ENCODE measurements at regions not wholly inside any gene's neighbourhood (a gene's known extent, or its start where the extent isn't known, plus 50 kb on each side); places are given as distances from the start of the nearest gene placed in this dataset.

GRCh38 chr9:115404311-115404710, 286.4 kb upstream of the TNC start:
- Histone ChIP-seq H3K9me3 (ENCODE audit: insufficient read depth, low read length) (no peaks in the 10 kb centered on the region), H3K4me3 (ENCODE audit: insufficient read depth, low read length, poor library complexity, severe bottlenecking) (no peak overlapping the region), H3F3A (ENCODE audit: insufficient read depth) (no peaks in the 10 kb centered on the region), H3K36me3 (ENCODE audit: low read length) (no peaks in the 10 kb centered on the region), H2AFZ (ENCODE audit: low read depth, low read length, severe bottlenecking) (no peak overlapping the region), H3K9ac (ENCODE audit: low read length) (no peak overlapping the region), H4K20me1 (ENCODE audit: low read depth, low read length) (no peaks in the 10 kb centered on the region), H3K4me2 (ENCODE audit: low read depth, low read length, poor library complexity, severe bottlenecking) (no peak overlapping the region), H3K9me2 (replicated peaks; ENCODE audit: insufficient read depth, low read length) (no peaks in the 10 kb centered on the region), H3K27me3 (ENCODE audit: low read length) (no peaks in the 10 kb centered on the region), H3K27ac (ENCODE audit: low read depth, low read length) (no peak overlapping the region), H3K79me2 (ENCODE audit: insufficient read depth, low read length) (no peaks in the 10 kb centered on the region)
- TF ChIP-seq CTCF (IDR thresholded peaks at IDR 0.05; ENCODE audit: insufficient read depth, low read length, poor library complexity, severe bottlenecking) (no peak), EZH2phosphoT487 (conservative IDR thresholded peaks at IDR 0.05; ENCODE audit: low read length) (no peak)

- Histone ChIP-seq H3K36me3 (ENCODE audit: low read length) (no peaks in the 10 kb centered on the region), H3K4me2 (ENCODE audit: low read depth, low read length, poor library complexity, severe bottlenecking) (no peak overlapping the region), H3K79me2 (ENCODE audit: insufficient read depth, low read length) (no peaks in the 10 kb centered on the region), H3K27me3 (ENCODE audit: low read length) (no peaks in the 10 kb centered on the region), H3K4me3 (ENCODE audit: insufficient read depth, low read length, poor library complexity, severe bottlenecking) (no peak overlapping the region), H2AFZ (ENCODE audit: low read depth, low read length, severe bottlenecking) (no peak overlapping the region), H3K9me2 (replicated peaks; ENCODE audit: insufficient read depth, low read length) (no peaks in the 10 kb centered on the region), H3K9ac (ENCODE audit: low read length) (no peak overlapping the region), H3F3A (ENCODE audit: insufficient read depth) (no peaks in the 10 kb centered on the region), H3K27ac (ENCODE audit: low read depth, low read length) (no peak overlapping the region), H4K20me1 (ENCODE audit: low read depth, low read length) (no peaks in the 10 kb centered on the region), H3K9me3 (ENCODE audit: insufficient read depth, low read length) (no peaks in the 10 kb centered on the region)
- TF ChIP-seq CTCF (IDR thresholded peaks at IDR 0.05; ENCODE audit: insufficient read depth, low read length, poor library complexity, severe bottlenecking) = no peak
These were observed 293.6 kb upstream of the TNC start for GRCh38 chr9:115411516-115411915.

GRCh38 chr9:115411993-115412452, 294.1 kb upstream of the TNC start:
- H3K27ac ChIP-seq (ENCODE audit: low read depth, low read length) = no peak overlapping the region
- no peaks in the 10 kb centered on the region for H3K9me2 ChIP-seq (replicated peaks; ENCODE audit: insufficient read depth, low read length)
- H3K9ac ChIP-seq (ENCODE audit: low read length) = no peak overlapping the region
- H3K27me3 ChIP-seq (ENCODE audit: low read length) = no peaks in the 10 kb centered on the region
- no peaks in the 10 kb centered on the region for H4K20me1 ChIP-seq (ENCODE audit: low read depth, low read length)
- H3K4me3 ChIP-seq (ENCODE audit: insufficient read depth, low read length, poor library complexity, severe bottlenecking) = no peak overlapping the region
- no peaks in the 10 kb centered on the region for H3K36me3 ChIP-seq (ENCODE audit: low read length)
- H3K9me3 ChIP-seq (ENCODE audit: insufficient read depth, low read length) = no peaks in the 10 kb centered on the region
- no peaks in the 10 kb centered on the region for H3K79me2 ChIP-seq (ENCODE audit: insufficient read depth, low read length)
- no peaks in the 10 kb centered on the region for H3F3A ChIP-seq (ENCODE audit: insufficient read depth)
- no peak overlapping the region for H2AFZ ChIP-seq (ENCODE audit: low read depth, low read length, severe bottlenecking)
- no peak for TF ChIP-seq CTCF (IDR thresholded peaks at IDR 0.05; ENCODE audit: insufficient read depth, low read length, poor library complexity, severe bottlenecking)
- no peak for TF ChIP-seq EZH2phosphoT487 (conservative IDR thresholded peaks at IDR 0.05; ENCODE audit: low read length)
- H3K4me2 ChIP-seq (ENCODE audit: low read depth, low read length, poor library complexity, severe bottlenecking) = no peak overlapping the region

- no peaks in the 10 kb centered on the region for H4K20me1 ChIP-seq (ENCODE audit: low read depth, low read length)
- H3K27me3 ChIP-seq (ENCODE audit: low read length) = no peaks in the 10 kb centered on the region
- H2AFZ ChIP-seq (ENCODE audit: low read depth, low read length, severe bottlenecking) = no peak overlapping the region
- no peak overlapping the region for H3K9ac ChIP-seq (ENCODE audit: low read length)
- H3K9me3 ChIP-seq (ENCODE audit: insufficient read depth, low read length) = no peaks in the 10 kb centered on the region
- H3K36me3 ChIP-seq (ENCODE audit: low read length) = no peaks in the 10 kb centered on the region
- H3K9me2 ChIP-seq (replicated peaks; ENCODE audit: insufficient read depth, low read length) = no peaks in the 10 kb centered on the region
- H3K4me2 ChIP-seq (ENCODE audit: low read depth, low read length, poor library complexity, severe bottlenecking) = no peak overlapping the region
- no peaks in the 10 kb centered on the region for H3K79me2 ChIP-seq (ENCODE audit: insufficient read depth, low read length)
- H3K27ac ChIP-seq (ENCODE audit: low read depth, low read length) = no peak overlapping the region
- no peaks in the 10 kb centered on the region for H3F3A ChIP-seq (ENCODE audit: insufficient read depth)
- no peak overlapping the region for H3K4me3 ChIP-seq (ENCODE audit: insufficient read depth, low read length, poor library complexity, severe bottlenecking)
- TF ChIP-seq EZH2phosphoT487 (conservative IDR thresholded peaks at IDR 0.05; ENCODE audit: low read length) = no peak
- TF ChIP-seq CTCF (IDR thresholded peaks at IDR 0.05; ENCODE audit: insufficient read depth, low read length, poor library complexity, severe bottlenecking) = no peak
These were observed 294.7 kb upstream of the TNC start for GRCh38 chr9:115412656-115413055.
